ENCODE measurements at regions not wholly inside any gene's neighbourhood (a gene's known extent, or its start where the extent isn't known, plus 50 kb on each side); places are given as distances from the start of the nearest gene placed in this dataset.

DNA sequence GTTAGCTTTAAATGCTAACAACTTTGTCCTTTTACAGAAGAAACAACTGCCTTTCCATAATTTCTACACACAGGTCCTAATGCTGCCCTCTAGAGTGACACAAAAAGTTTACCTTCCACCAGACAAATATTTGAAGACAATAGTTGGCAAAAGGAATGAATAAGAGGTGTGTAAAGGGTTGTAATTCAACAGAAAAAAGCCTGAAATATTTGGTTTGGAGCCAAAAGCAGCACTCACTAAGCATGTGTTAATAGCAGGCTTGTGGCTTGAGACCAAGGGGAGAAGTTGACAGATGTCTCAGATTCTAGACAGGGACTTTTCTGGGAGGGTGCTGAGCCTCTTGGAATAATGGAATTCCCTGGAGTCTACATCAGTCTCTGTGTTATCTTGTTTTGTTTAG, 156.2 kb upstream of the GALNT17 start:
- no peak for DNase-seq (ENCODE audit: low spot score)

DNA sequence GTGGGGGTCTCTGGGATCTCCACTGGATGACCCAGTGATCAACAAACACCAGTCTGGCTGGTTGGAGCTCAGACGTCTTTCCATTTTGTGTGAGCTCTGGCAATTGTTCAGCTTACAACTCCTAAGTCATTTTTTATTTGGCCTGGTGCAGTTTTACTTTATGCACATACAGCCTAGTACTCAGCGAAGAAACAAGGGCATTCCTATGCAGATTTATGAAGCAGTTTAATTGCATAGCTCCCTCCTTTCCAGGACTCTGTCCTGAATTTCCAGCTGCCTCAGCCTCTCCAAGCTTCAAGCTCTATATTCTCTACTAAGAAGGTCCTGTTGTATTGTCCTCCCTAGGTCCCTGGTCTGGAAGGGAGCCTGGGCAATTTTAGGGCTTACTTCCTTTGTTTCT, 145.6 kb upstream of the GALNT17 start:
- no peak for DNase-seq (ENCODE audit: low spot score)

DNA sequence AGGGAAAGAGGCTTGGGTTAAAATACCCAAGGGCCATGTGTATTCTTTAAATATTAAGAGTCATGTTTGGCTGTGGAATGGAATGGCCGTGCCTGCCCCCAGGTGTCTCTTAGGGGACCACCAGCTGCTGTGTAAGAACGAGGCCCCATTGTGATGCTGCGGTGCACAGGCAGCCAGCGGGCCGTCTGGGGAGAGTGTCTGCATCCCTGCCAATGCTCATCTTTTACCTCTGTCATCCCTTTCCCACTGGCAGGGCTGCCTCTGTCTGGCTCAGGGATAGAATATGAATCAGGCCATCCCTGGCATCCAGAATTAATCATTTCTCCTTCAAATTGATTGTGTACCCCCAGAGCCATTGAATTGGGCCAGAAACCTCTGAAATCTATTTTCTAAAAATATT, 137.8 kb upstream of the GALNT17 start:
- DNase-seq (ENCODE audit: low spot score): no peak

DNA sequence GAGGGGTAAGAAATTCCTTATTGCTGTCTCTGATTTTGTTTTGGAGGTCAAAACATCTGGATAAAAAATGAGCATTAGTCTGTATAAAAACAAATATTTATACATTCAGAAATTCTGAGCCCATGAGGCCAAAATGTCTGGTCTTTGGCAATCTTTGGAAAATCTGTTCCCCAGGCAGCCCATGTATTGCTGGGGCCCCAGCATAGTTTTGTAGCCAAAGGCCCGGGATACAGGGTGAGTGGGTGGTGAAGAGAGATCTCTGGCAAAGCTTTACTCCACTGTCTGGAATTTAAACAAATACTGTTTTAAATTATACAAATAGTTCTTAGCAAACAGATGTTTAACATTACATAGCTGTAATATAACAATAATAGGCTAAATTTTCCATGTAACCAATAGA, 134.7 kb upstream of the GALNT17 start:
- DNase-seq (ENCODE audit: low spot score): peak; percentile 74

DNA sequence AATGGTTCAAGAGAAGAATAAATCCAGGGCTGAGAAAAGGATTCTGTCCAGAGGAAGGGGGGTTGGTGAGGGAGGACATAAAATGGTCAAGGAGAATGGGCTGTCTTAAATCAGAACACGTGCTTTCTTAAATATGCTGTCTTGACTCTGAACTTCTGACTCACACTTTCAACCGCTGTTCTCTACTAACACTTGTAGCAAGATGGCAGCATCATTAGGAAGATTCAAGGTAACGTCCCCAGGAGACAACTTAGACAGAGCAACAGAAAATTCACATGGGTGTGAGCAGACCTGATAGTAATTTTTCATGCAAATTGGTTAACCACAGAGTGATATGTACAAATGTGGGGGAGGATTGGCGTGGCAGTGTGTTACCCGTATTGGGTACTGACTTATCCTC, 126.8 kb upstream of the GALNT17 start:
- DNase-seq (ENCODE audit: low spot score): no peak

DNA sequence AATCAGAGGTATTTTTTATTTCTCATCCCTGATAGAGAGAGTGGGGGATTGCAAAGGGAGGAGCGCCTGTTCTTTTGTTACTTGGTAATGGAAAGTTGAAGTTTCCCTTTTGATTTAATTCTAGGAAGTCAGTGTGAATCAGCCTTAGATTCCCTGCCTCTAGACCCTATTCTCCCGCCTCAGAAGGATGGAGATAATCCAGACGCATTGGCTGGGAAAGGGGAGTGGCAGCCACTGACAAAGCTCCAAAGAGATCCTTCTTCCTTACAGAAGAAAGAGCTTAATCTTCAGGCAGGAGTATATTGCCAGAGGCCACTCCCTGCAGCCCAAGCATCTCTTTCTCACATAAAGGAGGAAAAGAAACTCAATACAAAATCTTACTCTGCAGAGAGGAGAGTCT, 122.3 kb upstream of the GALNT17 start:
- no peak for DNase-seq (ENCODE audit: low spot score)

DNA sequence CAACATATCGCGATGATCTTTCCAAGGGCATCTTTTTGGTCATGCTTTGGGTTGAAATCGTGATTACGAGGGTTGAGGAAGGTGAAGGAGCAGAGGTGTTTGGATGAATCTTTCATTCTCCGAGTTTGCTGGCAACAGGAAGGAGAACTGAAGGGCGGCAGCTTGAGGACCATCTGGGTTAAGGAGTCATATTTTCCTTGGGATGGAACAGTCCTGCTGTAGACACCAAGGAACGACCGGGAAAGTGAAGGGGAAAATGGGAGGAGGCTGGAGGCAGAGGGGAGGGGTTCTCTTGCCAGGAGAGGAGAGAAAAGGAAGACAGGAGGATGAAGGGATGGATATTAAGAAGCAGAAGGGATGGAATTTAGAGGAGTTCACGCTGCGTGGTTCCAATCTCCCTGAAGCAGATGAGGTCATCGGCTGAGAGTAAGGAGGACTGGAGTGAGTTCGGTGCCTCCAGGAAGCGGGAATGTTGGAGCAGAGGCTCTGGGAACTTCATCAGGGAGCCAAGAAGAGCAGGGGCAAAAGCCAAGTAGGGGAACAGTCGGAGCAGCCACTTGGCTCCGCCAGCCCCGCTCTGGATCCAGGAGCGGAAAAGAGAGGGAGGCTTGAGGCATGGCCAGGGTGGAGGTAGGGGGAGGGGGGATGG, 116.6 kb upstream of the GALNT17 start:
- DNase-seq (ENCODE audit: low spot score): peak; percentile 75

DNA sequence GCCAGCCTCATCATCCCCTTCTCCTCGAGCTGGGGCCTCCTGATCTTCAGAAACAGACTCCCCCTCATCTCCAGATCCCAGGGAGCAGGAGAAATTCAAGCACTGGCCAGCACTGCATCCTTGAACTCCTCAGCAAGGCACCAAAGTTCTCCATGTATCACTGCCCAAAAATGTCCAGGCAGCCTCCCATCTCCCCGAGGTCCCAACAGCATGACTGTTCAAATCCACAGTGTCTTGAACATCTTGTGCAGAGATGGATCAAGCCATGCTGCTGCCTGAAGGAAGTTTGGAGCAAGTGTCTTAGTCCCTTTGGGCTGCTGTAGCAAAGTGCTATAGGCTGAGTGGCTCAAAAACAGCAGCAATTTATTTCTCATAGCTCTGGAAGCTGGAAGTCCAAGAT, 115.5 kb upstream of the GALNT17 start:
- DNase-seq (ENCODE audit: low spot score): peak; percentile 68

DNA sequence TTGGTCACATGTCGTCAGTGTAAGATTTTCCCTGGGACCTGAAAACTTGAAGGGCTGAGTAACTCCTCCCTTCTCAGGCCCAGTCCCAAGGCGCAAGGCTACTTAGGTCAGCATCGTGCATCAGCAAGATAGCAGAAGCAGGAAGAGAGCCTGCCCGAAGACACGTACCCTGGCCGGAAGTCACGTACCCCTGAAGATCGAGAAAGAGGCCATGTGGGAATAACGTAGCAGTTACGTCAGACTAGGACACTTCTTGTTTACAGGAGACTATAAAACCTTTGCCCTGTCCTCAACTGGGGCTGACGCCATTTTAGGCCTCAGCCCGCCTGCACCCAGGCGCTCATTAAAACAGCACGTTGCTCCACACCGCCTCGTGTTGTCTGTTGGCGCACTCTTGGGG, 114.3 kb upstream of the GALNT17 start:
- DNase-seq (ENCODE audit: low spot score): no peak

DNA sequence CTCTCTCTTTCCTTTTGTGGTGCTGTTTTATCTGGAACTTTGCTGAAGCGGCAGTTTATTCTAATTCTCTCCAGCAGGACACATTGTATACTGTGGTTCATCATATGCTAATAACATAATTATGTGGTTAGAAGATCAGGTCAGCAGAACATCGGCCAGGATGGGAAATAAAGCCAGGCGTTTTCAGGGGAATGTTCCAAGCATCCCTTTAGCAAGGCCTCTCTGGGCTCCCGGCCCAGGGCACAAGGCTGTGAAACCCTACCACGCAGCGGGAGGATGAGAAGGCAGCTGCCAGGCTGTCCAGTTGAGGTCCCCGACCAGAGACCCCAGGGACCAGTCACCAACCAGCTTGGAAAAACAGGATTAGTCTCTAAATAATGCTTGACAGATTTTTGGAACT, 112.2 kb upstream of the GALNT17 start:
- DNase-seq (ENCODE audit: low spot score): peak; percentile 91

DNA sequence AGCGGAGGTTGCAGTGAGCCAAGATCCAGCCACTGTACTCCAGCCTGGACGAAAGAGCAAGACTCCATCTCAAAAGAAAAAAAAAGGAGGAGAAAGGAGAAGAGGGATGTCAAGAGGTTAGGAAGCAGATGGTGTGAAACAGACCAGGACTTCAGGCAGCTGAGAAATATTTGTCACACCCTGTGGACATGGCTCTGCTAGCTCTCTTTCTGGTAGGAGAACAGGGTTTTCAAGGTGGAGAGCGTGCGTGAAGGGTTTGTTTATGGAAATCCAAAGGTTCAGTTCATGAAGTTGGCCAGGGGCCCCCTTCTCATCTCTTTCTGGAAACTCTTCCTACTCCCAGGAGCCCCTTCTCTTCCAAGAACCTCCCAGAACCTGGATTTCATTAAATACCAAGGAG, 110.8 kb upstream of the GALNT17 start:
- DNase-seq (ENCODE audit: low spot score): peak; percentile 80

DNA sequence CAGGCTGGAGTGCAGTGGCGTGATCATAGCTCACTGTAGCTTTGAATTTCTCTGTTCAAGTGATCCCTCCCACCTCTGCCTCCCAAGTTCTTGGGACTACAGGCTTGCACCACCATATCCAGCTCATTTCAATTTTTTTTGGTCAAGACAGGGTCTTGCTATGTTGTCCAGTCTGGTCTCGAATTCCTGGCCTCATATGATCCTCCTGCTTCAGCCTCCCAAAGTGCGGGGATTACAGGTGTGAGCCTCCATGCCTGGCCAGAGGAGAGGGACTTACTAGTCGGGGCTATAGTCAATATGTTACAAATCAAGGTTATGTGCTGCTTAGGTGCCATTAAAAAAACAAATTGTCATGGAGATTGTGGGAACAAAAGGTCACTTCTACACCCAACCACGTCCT, 105.3 kb upstream of the GALNT17 start:
- DNase-seq (ENCODE audit: low spot score): no peak

DNA sequence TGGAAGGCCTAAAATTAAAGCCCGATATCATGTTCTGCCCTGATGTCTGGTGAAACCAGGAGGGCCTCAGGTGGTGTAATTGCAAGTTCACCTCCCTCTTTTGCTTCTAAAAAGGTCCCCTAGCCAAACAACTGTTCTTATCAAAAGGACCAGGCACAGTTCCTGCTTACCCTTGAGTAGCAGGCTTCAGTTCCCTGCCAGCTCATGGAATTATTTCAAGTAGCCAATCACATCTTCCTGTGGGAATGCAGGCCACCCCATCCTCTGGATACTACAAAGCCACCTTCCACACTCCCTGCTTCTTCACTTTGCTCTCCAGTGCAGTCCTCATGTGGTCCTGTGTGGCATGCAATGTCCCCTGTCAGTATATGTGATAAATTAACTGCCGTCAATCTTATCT, 97.7 kb upstream of the GALNT17 start:
- no peak for DNase-seq (ENCODE audit: low spot score)

DNA sequence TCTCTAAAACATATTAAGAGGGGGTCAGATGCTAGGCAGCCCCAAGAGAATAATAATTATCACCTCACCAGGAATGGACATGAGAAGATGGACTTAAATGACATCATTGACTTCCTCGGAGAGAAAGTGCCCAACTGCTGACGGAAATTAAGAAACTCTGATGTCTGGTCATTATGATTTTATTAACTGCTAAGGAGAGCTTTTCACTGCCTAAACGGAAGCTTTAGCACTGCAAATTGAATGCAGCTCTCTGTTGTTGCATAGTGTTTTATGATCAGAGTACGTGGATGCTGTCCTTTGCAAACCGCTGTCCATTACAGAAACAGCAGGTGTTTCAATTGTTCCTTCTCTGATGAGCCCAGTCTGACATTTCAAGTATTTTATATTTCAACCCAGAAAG, 89.4 kb upstream of the GALNT17 start:
- DNase-seq (ENCODE audit: low spot score): no peak

DNA sequence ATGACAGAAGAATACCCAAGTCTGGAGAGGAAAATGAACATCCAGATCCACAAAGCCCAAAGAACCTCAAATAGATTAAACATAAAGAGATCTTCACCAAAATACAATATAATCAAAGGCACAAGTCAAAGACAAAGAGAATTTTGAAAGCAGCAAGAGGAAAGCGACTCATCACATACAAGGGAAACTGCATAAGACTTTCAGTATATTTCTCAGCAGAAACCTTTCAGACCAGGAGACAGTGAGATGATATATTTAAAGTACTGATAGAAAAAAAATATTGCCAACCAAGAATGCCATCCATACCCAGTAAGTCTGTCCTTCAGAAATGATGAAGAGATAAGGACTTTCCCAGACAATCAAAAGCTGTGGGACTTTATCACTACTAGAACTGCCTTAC, 81.5 kb upstream of the GALNT17 start:
- no peak for DNase-seq (ENCODE audit: low spot score)

DNA sequence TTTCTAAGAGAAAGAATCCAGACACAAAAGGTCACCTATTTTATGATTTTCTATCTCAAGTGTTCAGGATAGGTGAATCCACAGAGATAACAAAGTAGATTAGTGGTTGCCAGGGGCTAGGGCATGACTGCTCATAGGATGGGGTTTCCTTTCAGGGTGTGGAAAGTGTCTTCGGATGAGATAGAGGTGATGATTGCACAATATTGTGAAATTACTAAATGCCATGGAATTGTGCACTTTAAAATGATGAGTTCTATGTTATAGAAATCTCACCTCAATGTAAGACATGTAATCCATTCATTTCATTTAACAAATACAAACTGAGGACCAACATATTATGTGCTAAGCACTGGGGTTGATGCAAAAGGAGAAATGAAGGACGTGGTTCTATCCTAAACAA, 76.4 kb upstream of the GALNT17 start:
- DNase-seq (ENCODE audit: low spot score): no peak

DNA sequence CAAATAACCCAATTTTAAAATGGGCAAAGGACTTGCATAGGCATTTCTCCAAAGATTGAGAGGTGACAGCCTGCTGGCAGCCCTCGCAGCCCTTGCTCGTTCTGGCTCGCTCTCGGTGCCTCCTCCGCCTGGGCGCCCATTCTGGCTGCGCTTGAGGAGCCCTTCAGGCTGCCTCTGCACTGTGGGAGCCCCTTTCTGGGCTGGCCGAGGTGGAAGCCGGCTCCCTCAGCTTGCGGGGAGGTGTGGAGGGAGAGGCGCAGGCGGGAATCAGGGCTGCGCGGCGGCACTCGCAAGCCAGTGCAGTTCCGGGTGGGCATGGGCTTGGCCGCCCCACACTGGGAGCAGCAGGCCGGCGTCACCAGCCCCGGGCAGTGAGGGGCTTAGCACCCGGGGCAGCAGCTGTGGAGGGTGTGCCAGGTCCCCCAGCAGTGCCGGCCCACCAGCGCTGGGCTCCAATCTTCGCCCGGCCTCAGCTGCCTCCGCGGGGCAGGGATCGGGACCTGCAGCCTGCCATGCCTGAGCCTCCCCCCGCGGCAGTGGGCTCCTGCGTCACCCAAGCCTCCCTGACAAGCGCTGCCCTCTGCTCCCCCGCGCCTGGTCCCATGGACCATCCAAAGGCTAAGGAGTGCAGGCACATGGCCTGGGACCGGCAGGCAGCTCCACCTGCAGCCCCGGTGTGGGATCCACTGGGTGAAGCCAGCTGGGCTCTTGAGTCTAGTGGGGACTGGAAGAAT, 54.0 kb upstream of the GALNT17 start:
- no peak for DNase-seq (ENCODE audit: low spot score)

Measured in left forelimb (tissue), 1 donor.